ENCODE measurements at regions not wholly inside any gene's neighbourhood (a gene's known extent, or its start where the extent isn't known, plus 50 kb on each side); places are given as distances from the start of the nearest gene placed in this dataset.

DNA sequence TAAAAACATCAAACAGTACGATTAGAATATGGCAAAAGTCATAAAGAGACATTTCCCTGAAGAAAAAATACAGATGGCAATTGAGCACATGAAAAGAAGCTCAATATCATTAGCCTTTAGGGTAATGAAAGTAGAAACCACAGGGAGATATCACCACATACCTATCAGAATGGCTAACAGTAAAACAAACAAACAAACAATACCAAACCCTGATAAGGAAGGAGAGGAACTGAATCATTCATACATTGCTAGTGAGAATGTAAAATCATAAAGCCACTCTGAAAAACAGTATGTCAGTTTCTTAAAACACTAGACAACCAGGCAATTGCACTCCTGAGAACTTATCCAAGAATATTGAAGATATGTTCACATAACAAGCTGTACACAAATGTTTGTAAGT is 1342.5 kb upstream of the SLC10A2 start:
- TF ChIP-seq POLR2A (IDR thresholded peaks at IDR 0.05): no peak
- TF ChIP-seq, protein P1, sequence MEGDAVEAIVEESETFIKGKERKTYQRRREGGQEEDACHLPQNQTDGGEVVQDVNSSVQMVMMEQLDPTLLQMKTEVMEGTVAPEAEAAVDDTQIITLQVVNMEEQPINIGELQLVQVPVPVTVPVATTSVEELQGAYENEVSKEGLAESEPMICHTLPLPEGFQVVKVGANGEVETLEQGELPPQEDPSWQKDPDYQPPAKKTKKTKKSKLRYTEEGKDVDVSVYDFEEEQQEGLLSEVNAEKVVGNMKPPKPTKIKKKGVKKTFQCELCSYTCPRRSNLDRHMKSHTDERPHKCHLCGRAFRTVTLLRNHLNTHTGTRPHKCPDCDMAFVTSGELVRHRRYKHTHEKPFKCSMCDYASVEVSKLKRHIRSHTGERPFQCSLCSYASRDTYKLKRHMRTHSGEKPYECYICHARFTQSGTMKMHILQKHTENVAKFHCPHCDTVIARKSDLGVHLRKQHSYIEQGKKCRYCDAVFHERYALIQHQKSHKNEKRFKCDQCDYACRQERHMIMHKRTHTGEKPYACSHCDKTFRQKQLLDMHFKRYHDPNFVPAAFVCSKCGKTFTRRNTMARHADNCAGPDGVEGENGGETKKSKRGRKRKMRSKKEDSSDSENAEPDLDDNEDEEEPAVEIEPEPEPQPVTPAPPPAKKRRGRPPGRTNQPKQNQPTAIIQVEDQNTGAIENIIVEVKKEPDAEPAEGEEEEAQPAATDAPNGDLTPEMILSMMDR (IDR thresholded peaks at IDR 0.05): no peak
